Peyer's patch (tissue), 4 donors: ENCODE measurements at regions not wholly inside any gene's neighbourhood (a gene's known extent, or its start where the extent isn't known, plus 50 kb on each side); places are given as distances from the start of the nearest gene placed in this dataset.

Experiments used
- DNase-seq, 3 donors: peaks; one replicate each; pipeline ENCODE4 v3.0.0-alpha.2; 2017 to 2019
- H3K27ac ChIP-seq, 4 donors: fragments of 200-600 bp; sonication (generic); one replicate each; pipeline ENCODE4 v1.5.1; 2016 to 2019
- H3K27me3 ChIP-seq, 2 donors: fragments of 200-600 bp; sonication (generic); one replicate each; pipeline ENCODE4 v1.5.1; 2019
- H3K36me3 ChIP-seq, 3 donors: fragments of 200-600 bp; sonication (generic); one replicate each; pipeline ENCODE4 v1.5.1; 2016 to 2019
- H3K4me1 ChIP-seq, 4 donors: fragments of 200-600 bp; sonication (generic); one replicate each; pipeline ENCODE4 v1.5.1; 2016 to 2019
- H3K4me3 ChIP-seq, 4 donors: fragments of 200-600 bp; sonication (generic); 1 replicate in 3 of 4; 2 replicates in 1 of 4; pipeline ENCODE4 v1.5.1; 2016 to 2019; ENCODE audit warnings: mild to moderate bottlenecking in 1 of 4
- H3K9me3 ChIP-seq, 4 donors: fragments of 200-600 bp; sonication (generic); one replicate each; pipeline ENCODE4 v1.5.1; 2016 to 2019; ENCODE audit warnings: mild to moderate bottlenecking in 1 of 4
- CTCF ChIP-seq, 6 experiments: fragments of 450-650 bp in 4 of 6; fragments of 200-600 bp in 2 of 6; sonication (generic) in 1 of 6; IDR thresholded peaks; one replicate each; pipeline ENCODE4 v1.5.1; 2017 to 2019; ENCODE audit warnings: antibody characterized with exemption in 6 of 6, mild to moderate bottlenecking in 3 of 6, moderate library complexity in 1 of 6
- POLR2A ChIP-seq, 2 donors: fragments of 450-650 bp; IDR thresholded peaks; one replicate each; pipeline ENCODE4 v1.5.1; 2017; ENCODE audit warnings: antibody characterized with exemption in 2 of 2, mild to moderate bottlenecking in 2 of 2, moderate library complexity in 2 of 2

GRCh38 chr19:28217022-28217421, 995.9 kb downstream of the UQCRFS1 start:
- no peak for TF ChIP-seq CTCF (IDR thresholded peaks at IDR 0.05)
- TF ChIP-seq POLR2A (IDR thresholded peaks at IDR 0.05), result no peak
- no peaks in the 10 kb centered on the region for H3K36me3 ChIP-seq
- DNase-seq, result no peak
- no peak overlapping the region for H3K27ac ChIP-seq
- H3K4me1 ChIP-seq, result no peaks in the 10 kb centered on the region
- no peak overlapping the region for H3K4me3 ChIP-seq
- H3K27me3 ChIP-seq, result no peaks in the 10 kb centered on the region
- H3K9me3 ChIP-seq, result no peaks in the 10 kb centered on the region

- no peak for DNase-seq
- Histone ChIP-seq H3K9me3 (no peaks in the 10 kb centered on the region), H3K36me3 (no peaks in the 10 kb centered on the region), H3K4me3 (no peak overlapping the region), H3K27ac (no peak overlapping the region), H3K27me3 (no peaks in the 10 kb centered on the region), H3K4me1 (no peaks in the 10 kb centered on the region)
- no peak for TF ChIP-seq POLR2A (IDR thresholded peaks at IDR 0.05)
- TF ChIP-seq CTCF (IDR thresholded peaks at IDR 0.05), result no peak
These were observed 999.4 kb downstream of the UQCRFS1 start for GRCh38 chr19:28213470-28214082.

- TF ChIP-seq POLR2A (IDR thresholded peaks at IDR 0.05) (no peak), CTCF (IDR thresholded peaks at IDR 0.05) (no peak)
- no peak for DNase-seq
- no peak overlapping the region for H3K27ac ChIP-seq
These were observed 1002.1 kb downstream of the UQCRFS1 start for GRCh38 chr19:28210886-28211285.

GRCh38 chr19:28208745-28209144, 1004.2 kb downstream of the UQCRFS1 start:
- Histone ChIP-seq H3K27me3 (no peaks in the 10 kb centered on the region), H3K27ac (no peak overlapping the region), H3K4me1 (no peaks in the 10 kb centered on the region), H3K9me3 (no peaks in the 10 kb centered on the region), H3K36me3 (no peaks in the 10 kb centered on the region), H3K4me3 (no peak overlapping the region)
- DNase-seq, result no peak
- TF ChIP-seq POLR2A (IDR thresholded peaks at IDR 0.05), result no peak
- TF ChIP-seq CTCF (IDR thresholded peaks at IDR 0.05), result no peak

More at GRCh38 chr19:28210886-28211285, 1002.1 kb downstream of the UQCRFS1 start:
- Histone ChIP-seq H3K4me3 (no peak overlapping the region), H3K27me3 (no peaks in the 10 kb centered on the region), H3K4me1 (no peaks in the 10 kb centered on the region), H3K9me3 (no peaks in the 10 kb centered on the region), H3K36me3 (no peaks in the 10 kb centered on the region)

GRCh38 chr19:28207244-28207643, 1005.7 kb downstream of the UQCRFS1 start:
- Histone ChIP-seq H3K36me3 (no peaks in the 10 kb centered on the region), H3K9me3 (peaks cover 0 to 2% (median 0%) of the 10 kb centered on the region in 4 donors), H3K27me3 (no peaks in the 10 kb centered on the region), H3K27ac (no peak overlapping the region), H3K4me1 (no peaks in the 10 kb centered on the region), H3K4me3 (no peak overlapping the region)
- no peak for TF ChIP-seq CTCF (IDR thresholded peaks at IDR 0.05)
- TF ChIP-seq POLR2A (IDR thresholded peaks at IDR 0.05), result no peak
- DNase-seq, result no peak
